SK-N-SH treated with all-trans-retinoic acid at 6 μM for 48 hours (cell line): ENCODE measurements at regions not wholly inside any gene's neighbourhood (a gene's known extent, or its start where the extent isn't known, plus 50 kb on each side); places are given as distances from the start of the nearest gene placed in this dataset.

ENCODE experiments used
- ARNTL ChIP-seq: fragments of 450-650 bp; formaldehyde crosslinking; IDR thresholded peaks from 2 replicates; pipeline ENCODE4 v1.5.0; 2020; ENCODE audit warnings: low read depth, mild to moderate bottlenecking, moderate library complexity, borderline replicate concordance
- CREB5 ChIP-seq: fragments of 250-450 bp; sonication (Bioruptor Pico); IDR thresholded peaks from 2 replicates; pipeline ENCODE4 v1.5.1; 2020; ENCODE audit warnings: low read depth, mild to moderate bottlenecking, moderate library complexity
- ESRRG ChIP-seq: fragments of 250-450 bp; sonication (Bioruptor Pico); IDR thresholded peaks from 2 replicates; pipeline ENCODE4 v1.6.1; 2021; ENCODE audit warnings: mild to moderate bottlenecking
- ISL1 ChIP-seq: fragments of 250-450 bp; sonication (Bioruptor Pico); IDR thresholded peaks from 2 replicates; pipeline ENCODE4 v2.1.2; 2022; ENCODE audit warnings: mild to moderate bottlenecking, moderate library complexity
- PATZ1 ChIP-seq: fragments of 250-450 bp; sonication (Bioruptor Pico); IDR thresholded peaks from 2 replicates; pipeline ENCODE4 v1.8.0; 2020; ENCODE audit warnings: mild to moderate bottlenecking, moderate library complexity, borderline replicate concordance
- POU6F1 ChIP-seq: fragments of 250-450 bp; sonication (Bioruptor Pico); IDR thresholded peaks from 2 replicates; pipeline ENCODE4 v1.8.0; 2021; ENCODE audit warnings: low read depth, mild to moderate bottlenecking, moderate library complexity, borderline replicate concordance
- ZFP3 ChIP-seq: fragments of 250-450 bp; sonication (Bioruptor Pico); IDR thresholded peaks from 2 replicates; pipeline ENCODE4 v1.5.0; 2020; ENCODE audit warnings: mild to moderate bottlenecking, moderate library complexity
- ZFP30 ChIP-seq: fragments of 450-650 bp; formaldehyde crosslinking; IDR thresholded peaks from 2 replicates; pipeline ENCODE4 v1.5.0; 2022; ENCODE audit warnings: mild to moderate bottlenecking, moderate library complexity

GRCh38 chr22:34159491-34159890 lies 239.2 kb upstream of the LARGE1 start:
- TF ChIP-seq ZFP30 (CRISPR knock-in tag) (no peak), ZFP3 (CRISPR knock-in tag) (no peak), ISL1 (CRISPR knock-in tag) (no peak), CREB5 (no peak), POU6F1 (CRISPR knock-in tag) (no peak), ARNTL (CRISPR knock-in tag) (no peak), ESRRG (no peak), PATZ1 (CRISPR knock-in tag) (no peak)
